HepG2 (cell line): ENCODE measurements at regions not wholly inside any gene's neighbourhood (a gene's known extent, or its start where the extent isn't known, plus 50 kb on each side); places are given as distances from the start of the nearest gene placed in this dataset.

Experiments used
- CEBPB ChIP-seq: IDR thresholded peaks from 2 replicates; pipeline ENCODE4 v1.6.1; 2011; ENCODE audit warnings: low read depth, low read length, improper control_type of control experiment, borderline replicate concordance
- FOSL1 ChIP-seq: sonication (generic); formaldehyde crosslinking; IDR thresholded peaks from 2 replicates; pipeline ENCODE4 v1.9.0; 2021; ENCODE audit warnings: missing genetic modification reagents, borderline replicate concordance
- FOXK2 ChIP-seq: fragments of 450-650 bp; IDR thresholded peaks from 2 replicates; pipeline ENCODE4 v1.6.1; 2016
- IRF1 ChIP-seq: sonication (generic); formaldehyde crosslinking; IDR thresholded peaks from 2 replicates; pipeline ENCODE4 v1.4.0; 2020; ENCODE audit warnings: low read depth, mild to moderate bottlenecking, missing genetic modification reagents
- MAF1 ChIP-seq: sonication (generic); formaldehyde crosslinking; IDR thresholded peaks from 2 replicates; pipeline ENCODE4 v1.5.0; 2020; ENCODE audit warnings: missing genetic modification reagents, borderline replicate concordance
- MBNL3 ChIP-seq: fragments of 250-450 bp; sonication (Bioruptor Pico); conservative IDR thresholded peaks from 2 replicates; pipeline ENCODE4 v1.8.0; 2022; ENCODE audit warnings: mild to moderate bottlenecking, inconsistent platforms
- MNT ChIP-seq: fragments of 450-650 bp; IDR thresholded peaks from 2 replicates; pipeline ENCODE4 v1.6.1; 2016
- MTF1 ChIP-seq: sonication (generic); formaldehyde crosslinking; IDR thresholded peaks from 2 replicates; pipeline ENCODE4 v1.5.0; 2020; ENCODE audit warnings: missing genetic modification reagents
- NR2C2 ChIP-seq: sonication (generic); formaldehyde crosslinking; IDR thresholded peaks from 2 replicates; pipeline ENCODE4 v1.4.0; 2020; ENCODE audit warnings: missing genetic modification reagents, mild to moderate bottlenecking, moderate library complexity, borderline replicate concordance
- PHF21A ChIP-seq: sonication (generic); formaldehyde crosslinking; IDR thresholded peaks from 2 replicates; pipeline ENCODE4 v1.5.0; 2020; ENCODE audit warnings: mild to moderate bottlenecking, missing genetic modification reagents
- SYNCRIP ChIP-seq: fragments of 200-400 bp; formaldehyde crosslinking; IDR thresholded peaks from 2 replicates; pipeline ENCODE4 v1.6.1; 2018; ENCODE audit warnings: mild to moderate bottlenecking, low read depth, low read length; ENCODE audit not compliant: insufficient read depth
- TBX2 ChIP-seq: sonication (generic); formaldehyde crosslinking; IDR thresholded peaks from 2 replicates; pipeline ENCODE4 v1.5.0; 2020; ENCODE audit warnings: missing genetic modification reagents, mild to moderate bottlenecking, borderline replicate concordance
- TOE1 ChIP-seq: sonication (generic); formaldehyde crosslinking; IDR thresholded peaks from 2 replicates; pipeline ENCODE4 v1.4.0; 2020; ENCODE audit warnings: mild to moderate bottlenecking, missing genetic modification reagents
- ZNF234 ChIP-seq: sonication (generic); formaldehyde crosslinking; conservative IDR thresholded peaks from 2 replicates; pipeline ENCODE4 v1.5.1; 2020; ENCODE audit warnings: mild to moderate bottlenecking, missing genetic modification reagents
- ZNF30 ChIP-seq: sonication (generic); formaldehyde crosslinking; IDR thresholded peaks from 2 replicates; pipeline ENCODE4 v1.5.0; 2020; ENCODE audit warnings: mild to moderate bottlenecking, missing genetic modification reagents
- ZNF607 ChIP-seq: sonication (generic); formaldehyde crosslinking; IDR thresholded peaks from 2 replicates; pipeline ENCODE4 v1.5.1; 2020; ENCODE audit warnings: missing genetic modification reagents, mild to moderate bottlenecking, borderline replicate concordance
- ZNF646 ChIP-seq: sonication (generic); formaldehyde crosslinking; IDR thresholded peaks from 2 replicates; pipeline ENCODE4 v1.9.0; 2021; ENCODE audit warnings: mild to moderate bottlenecking, missing genetic modification reagents
- ZSCAN9 ChIP-seq: IDR thresholded peaks from 2 replicates; pipeline ENCODE4 v1.6.1; 2016; ENCODE audit warnings: borderline replicate concordance
- TF ChIP-seq, protein P1 (sequence below): sonication (generic); formaldehyde crosslinking; IDR thresholded peaks from 2 replicates; pipeline ENCODE4 v1.5.1; 2020; ENCODE audit warnings: missing genetic modification reagents, mild to moderate bottlenecking, borderline replicate concordance

DNA sequence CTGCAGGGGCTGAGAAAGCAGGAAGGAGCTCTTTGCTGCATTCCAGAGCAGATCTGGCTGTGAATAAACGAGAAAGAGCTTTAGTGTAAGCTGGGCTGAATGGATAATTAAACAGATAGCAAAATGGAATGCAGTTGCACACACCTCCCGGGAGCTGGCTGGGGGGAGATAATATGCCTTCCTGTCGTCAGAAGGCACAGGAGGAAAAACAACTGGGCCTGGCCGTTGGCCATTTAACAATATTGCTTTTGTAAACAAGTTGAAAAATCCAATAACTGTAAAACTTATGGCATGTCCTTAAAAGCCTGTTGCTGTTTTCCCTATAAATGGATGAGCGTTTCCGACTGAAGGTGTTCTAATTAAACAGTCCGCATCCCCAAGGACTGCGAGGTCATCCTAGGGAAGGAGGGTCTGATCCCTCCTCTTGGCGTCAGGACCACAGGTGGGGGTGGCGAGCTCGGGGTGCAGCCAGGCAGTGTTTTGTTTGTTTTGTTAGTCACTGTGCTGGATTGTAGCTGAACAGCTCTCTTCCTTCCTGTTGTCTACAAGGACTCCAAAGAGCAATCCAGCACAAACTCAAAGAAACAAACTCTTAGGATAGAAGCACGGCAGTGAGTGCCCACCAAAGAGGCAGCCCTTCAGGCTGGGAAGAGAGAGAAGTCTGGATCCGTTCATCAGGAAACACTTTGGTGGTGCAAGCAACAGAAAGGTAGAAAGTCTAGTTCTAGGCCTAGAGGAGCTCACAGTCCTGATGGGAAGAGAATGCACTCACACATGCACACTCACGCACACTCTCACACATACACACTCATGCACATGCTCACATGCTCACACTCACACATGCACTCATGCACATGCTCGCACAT, 133.4 kb upstream of the SMAD3 start (continued):
- no peak for TF ChIP-seq MAF1 (CRISPR knock-in tag)
- no peak for TF ChIP-seq ZSCAN9 (CRISPR knock-in tag)
- no peak for TF ChIP-seq SYNCRIP
- no peak for TF ChIP-seq CEBPB
- TF ChIP-seq ZNF234 (CRISPR knock-in tag) = no peak
- no peak for TF ChIP-seq TOE1
- TF ChIP-seq MBNL3 = no peak
- TF ChIP-seq, protein P1, sequence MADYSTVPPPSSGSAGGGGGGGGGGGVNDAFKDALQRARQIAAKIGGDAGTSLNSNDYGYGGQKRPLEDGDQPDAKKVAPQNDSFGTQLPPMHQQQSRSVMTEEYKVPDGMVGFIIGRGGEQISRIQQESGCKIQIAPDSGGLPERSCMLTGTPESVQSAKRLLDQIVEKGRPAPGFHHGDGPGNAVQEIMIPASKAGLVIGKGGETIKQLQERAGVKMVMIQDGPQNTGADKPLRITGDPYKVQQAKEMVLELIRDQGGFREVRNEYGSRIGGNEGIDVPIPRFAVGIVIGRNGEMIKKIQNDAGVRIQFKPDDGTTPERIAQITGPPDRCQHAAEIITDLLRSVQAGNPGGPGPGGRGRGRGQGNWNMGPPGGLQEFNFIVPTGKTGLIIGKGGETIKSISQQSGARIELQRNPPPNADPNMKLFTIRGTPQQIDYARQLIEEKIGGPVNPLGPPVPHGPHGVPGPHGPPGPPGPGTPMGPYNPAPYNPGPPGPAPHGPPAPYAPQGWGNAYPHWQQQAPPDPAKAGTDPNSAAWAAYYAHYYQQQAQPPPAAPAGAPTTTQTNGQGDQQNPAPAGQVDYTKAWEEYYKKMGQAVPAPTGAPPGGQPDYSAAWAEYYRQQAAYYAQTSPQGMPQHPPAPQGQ (CRISPR knock-in tag) = no peak
- peak; percentile 96 for TF ChIP-seq FOSL1
- TF ChIP-seq MNT = no peak
- TF ChIP-seq MTF1 (CRISPR knock-in tag) = no peak
- TF ChIP-seq ZNF607 = no peak
- no peak for TF ChIP-seq ZNF30 (CRISPR knock-in tag)
- peak; percentile 86 for TF ChIP-seq ZNF646 (CRISPR knock-in tag)
- TF ChIP-seq NR2C2 (CRISPR knock-in tag) = 0 out of 2 replicates have a peak, but pooled peaks have one; percentile 7
- TF ChIP-seq PHF21A = peak; percentile 78
- peak; percentile 92 for TF ChIP-seq TBX2 (CRISPR knock-in tag)
- TF ChIP-seq IRF1 (CRISPR knock-in tag) = no peak
- no peak for TF ChIP-seq FOXK2
